GM19324 (cell line): ENCODE measurements at regions not wholly inside any gene's neighbourhood (a gene's known extent, or its start where the extent isn't known, plus 50 kb on each side); places are given as distances from the start of the nearest gene placed in this dataset.
"Not testable (repeated sequence)": the region's sequence is repeated elsewhere in the genome, so short reads cannot be mapped to it uniquely, and the experiment has no call there.

Experiments
- ATAC-seq: cut with Tn5 transposase; IDR thresholded peaks from one replicate; pipeline ENCODE4 v1.9.1; 2021; ENCODE audit warnings: mild to moderate bottlenecking, moderate library complexity; ENCODE audit not compliant: unreplicated experiment, low FRiP score

- ATAC-seq = no peak
These were observed 143.8 kb upstream of the RXFP2 start for GRCh38 chr13:31595563-31595962.

DNA sequence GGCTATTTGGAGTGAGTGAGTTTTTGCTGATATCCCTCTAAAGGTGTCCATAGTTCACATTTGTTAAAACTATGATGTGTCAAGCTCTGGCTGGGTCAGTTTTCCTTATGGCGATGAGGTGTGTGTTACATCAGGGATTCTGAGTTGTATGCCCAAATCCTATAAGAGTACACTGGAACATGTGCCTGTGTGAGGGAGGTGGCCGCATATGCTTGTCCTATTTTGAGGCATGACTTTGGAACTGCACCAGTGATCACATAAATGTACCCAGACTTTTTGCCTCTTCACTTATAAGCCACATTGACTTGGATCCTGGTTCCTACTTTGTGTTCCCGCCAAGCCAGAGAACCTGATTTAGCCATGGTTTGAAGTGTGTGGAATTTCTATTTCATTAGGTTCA is 140.3 kb upstream of the RXFP2 start:
- no peak for ATAC-seq

DNA sequence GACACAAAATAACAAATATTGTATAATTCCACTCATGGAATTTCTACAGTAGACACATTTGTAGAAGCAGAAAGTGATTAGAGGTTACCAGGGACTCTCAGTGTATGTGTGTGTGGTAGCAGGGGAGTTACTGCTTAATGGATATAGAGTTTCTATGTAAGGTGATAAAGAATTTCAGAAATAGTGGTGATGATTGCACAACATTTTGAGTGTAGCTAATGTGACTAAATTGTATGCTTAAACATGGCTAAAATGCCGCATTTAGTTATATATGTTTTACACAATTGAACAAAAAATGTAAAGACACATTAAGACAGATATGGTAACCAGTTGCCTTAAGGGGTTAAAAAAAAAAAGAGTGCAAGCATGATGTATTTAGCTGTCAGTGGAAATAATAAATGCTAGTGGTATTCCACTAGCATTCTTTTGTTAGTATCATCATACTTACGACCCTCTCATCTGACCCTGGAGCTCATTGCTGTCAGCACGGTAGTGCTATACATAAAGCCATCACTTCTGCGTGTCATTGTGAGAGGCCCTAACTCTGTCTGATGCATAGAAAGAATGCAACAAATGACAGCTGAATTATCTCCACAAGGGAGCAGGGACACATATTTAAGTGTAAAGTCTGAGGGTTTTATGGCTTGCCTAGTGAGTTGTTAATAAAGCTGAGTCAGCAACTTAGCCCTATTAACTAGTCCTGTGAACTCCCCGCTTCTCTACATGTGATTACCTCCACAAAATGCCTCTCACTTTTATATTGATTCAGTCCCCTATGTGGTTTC is 134.1 kb upstream of the RXFP2 start:
- ATAC-seq = no peak

DNA sequence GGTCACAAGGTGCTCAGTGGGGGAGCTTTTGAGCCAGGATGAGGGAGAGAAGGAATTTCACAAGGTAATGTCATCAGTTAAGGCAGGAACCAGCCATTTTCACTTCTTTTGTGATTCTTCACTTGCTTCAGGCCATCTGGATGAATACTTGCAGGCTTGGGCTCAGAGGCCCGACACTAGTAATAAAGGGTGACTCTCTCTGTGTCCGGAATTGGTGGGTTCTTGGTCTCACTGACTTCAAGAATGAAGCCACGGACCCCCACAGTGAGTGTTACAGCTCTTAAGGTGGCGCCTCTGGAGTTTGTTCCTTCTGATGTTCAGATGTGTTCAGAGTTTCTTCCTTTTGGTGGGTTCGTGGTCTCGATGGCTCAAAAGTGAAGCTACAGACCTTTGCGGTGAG is 131.8 kb upstream of the RXFP2 start:
- ATAC-seq = not testable (repeated sequence)

GRCh38 chr13:31608780-31609179 is 130.5 kb upstream of the RXFP2 start:
- not testable (repeated sequence) for ATAC-seq

GRCh38 chr13:31610270-31610998 is 128.9 kb upstream of the RXFP2 start:
- no peak for ATAC-seq

GRCh38 chr13:31611214-31611613 is 128.1 kb upstream of the RXFP2 start:
- ATAC-seq = no peak

DNA sequence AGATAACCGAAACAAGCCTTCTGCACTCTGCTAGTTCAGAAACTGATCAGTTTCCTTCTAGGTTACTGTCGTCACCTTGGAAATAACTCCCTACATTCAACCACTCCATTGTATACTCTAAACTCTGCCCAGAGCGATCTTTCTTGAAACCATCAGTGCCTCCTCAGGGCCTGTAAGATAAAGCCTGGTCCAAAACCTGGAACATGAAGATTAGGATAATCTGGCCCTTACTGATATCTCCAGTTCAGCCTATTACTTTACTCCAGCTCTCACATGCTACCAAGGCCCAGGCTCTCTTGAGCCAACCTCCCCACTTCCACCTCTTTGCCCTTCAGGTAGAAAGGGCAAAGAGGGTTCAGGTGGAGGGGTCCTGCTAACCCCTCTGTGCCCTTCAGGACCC is 125.3 kb upstream of the RXFP2 start:
- no peak for ATAC-seq

GRCh38 chr13:31614704-31615103 is 124.6 kb upstream of the RXFP2 start:
- ATAC-seq = no peak

- no peak for ATAC-seq
These were observed 114.2 kb upstream of the RXFP2 start for GRCh38 chr13:31625115-31625514.

DNA sequence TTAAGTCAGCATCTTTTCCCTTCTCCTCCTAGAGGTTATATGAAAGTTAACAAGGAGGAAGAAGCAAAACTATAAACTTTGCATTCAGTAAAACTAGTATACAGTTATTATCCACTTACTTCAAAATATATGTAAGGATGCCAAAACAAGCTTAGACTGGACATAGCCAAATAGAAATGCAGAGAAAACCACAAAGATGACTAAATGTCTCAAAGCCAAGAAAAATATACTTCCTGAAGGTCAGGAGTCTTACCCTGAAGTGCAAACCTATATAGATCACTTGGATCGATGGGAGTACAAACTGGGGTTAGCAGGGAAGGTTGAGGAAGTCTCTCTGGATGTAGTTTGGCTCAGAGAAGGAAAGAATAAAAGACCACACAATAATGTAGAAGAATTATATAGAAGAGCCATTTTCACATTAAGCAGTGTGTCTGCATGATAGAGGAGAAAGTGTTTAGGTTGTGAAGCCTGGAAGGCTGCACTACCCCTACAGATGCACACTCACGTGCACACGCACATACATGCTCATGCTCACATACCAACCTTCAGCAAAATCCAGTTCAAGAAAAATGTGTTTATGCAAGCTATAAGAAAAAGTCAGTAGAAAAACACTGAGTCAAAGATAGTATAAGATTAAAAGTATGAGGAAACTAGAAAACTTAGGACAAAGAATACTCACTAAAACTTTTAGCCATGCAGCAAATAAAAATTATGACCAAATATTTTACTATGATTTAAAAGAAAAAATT is 112.1 kb upstream of the RXFP2 start:
- no peak for ATAC-seq

- ATAC-seq = no peak
These were observed 110.1 kb upstream of the RXFP2 start for GRCh38 chr13:31629085-31629780.

GRCh38 chr13:31631071-31631470 is 108.3 kb upstream of the RXFP2 start:
- ATAC-seq = no peak

DNA sequence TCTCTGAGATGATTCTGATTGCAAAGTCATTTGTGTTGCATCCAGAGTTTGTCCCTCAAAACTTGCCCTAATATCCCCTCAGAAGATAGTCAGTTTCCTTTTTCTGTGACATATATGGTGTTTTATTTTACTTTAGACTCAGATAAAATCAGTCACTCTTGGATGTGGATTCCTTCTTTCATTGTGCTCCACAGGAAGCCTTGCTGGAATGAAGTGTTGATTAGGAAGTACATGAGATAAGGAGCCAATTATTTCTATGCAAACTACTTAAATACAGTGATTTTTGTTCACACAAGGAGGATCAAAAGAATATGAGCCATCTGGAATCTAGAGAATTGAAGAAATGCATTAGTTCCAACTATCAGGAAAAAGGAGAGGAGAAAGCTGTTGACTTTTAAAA is 107.6 kb upstream of the RXFP2 start:
- ATAC-seq = no peak

- no peak for ATAC-seq
These were observed 100.7 kb upstream of the RXFP2 start for GRCh38 chr13:31638577-31638976.

GRCh38 chr13:31639443-31640163 is 99.7 kb upstream of the RXFP2 start:
- ATAC-seq = no peak

GRCh38 chr13:31649766-31650165 is 89.6 kb upstream of the RXFP2 start:
- ATAC-seq = no peak

DNA sequence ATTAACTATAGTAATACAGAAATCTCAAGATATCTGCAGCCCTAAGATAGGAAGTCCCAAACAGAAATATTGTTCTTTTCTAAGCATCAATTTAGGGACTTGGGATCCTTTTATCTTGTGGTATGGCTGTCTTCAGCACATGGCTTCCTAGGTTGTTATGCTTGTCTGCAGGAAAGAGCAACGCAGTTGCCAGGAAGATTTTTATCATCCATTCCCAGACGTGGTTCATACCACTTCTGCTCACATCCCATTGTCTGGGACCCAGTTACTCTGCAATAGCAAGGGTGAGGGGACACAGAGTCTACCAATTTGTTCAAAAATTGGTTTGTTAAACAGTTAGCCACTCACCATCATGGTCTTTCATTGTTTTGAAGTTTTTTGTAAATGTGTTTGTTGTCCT is 85.6 kb upstream of the RXFP2 start:
- no peak for ATAC-seq

GRCh38 chr13:31663880-31664585 is 75.3 kb upstream of the RXFP2 start:
- no peak for ATAC-seq
